ENCODE measurements at regions not wholly inside any gene's neighbourhood (a gene's known extent, or its start where the extent isn't known, plus 50 kb on each side); places are given as distances from the start of the nearest gene placed in this dataset.

- Histone ChIP-seq H3K4me2 (ENCODE audit: control insufficient read depth, extremely low read depth, insufficient read depth, low read depth, low read length) (no peak overlapping the region), H3K4me1 (ENCODE audit: control insufficient read depth, extremely low read depth, insufficient read depth, low read length) (no peaks in the 10 kb centered on the region), H3K4me3 (ENCODE audit: control insufficient read depth in 2 of 3, extremely low read depth in 1 of 3, insufficient read depth in 2 of 3, low read depth in 1 of 3, low read length in 3 of 3) (no peak overlapping the region), H2AFZ (ENCODE audit: control insufficient read depth, low read length) (no peak overlapping the region), H3K27ac (ENCODE audit: control insufficient read depth, insufficient read depth, low read length) (no peak overlapping the region), H3K9ac (ENCODE audit: control insufficient read depth, extremely low read depth, insufficient read depth, low read length) (no peak overlapping the region), H3K36me3 (ENCODE audit: control insufficient read depth in 2 of 2, extremely low read depth in 1 of 2, insufficient read depth in 2 of 2, low read length in 2 of 2) (no peaks in the 10 kb centered on the region), H3K9me1 (ENCODE audit: control insufficient read depth, extremely low read depth, insufficient read depth, low read length) (no peaks in the 10 kb centered on the region), H3K79me2 (ENCODE audit: control insufficient read depth, insufficient read depth, low read length) (no peaks in the 10 kb centered on the region), H4K20me1 (ENCODE audit: control insufficient read depth, extremely low read depth, insufficient read depth, low read length) (no peaks in the 10 kb centered on the region), H3K9me3 (ENCODE audit: control insufficient read depth, low read depth, low read length) (no peaks in the 10 kb centered on the region), H3K27me3 (ENCODE audit: control insufficient read depth, extremely low read depth, insufficient read depth, low read length) (no peaks in the 10 kb centered on the region)
- no peak for DNase-seq (ENCODE audit: low read depth, low spot score)
- dilution Hi-C loops (cut with MboI; ENCODE audit: extremely low pct_ligation_motif_present, low sequenced_read_pairs), result no loop called here
- no peak for TF ChIP-seq CTCF (optimal IDR thresholded peaks at IDR 0.05 in 1 of 3, IDR thresholded peaks at IDR 0.05 in 1 of 3, conservative IDR thresholded peaks at IDR 0.05 in 1 of 3; ENCODE audit: extremely low read depth in 1 of 3, insufficient read depth in 2 of 3, low read length in 3 of 3)
- TF ChIP-seq EZH2 (IDR thresholded peaks at IDR 0.05; ENCODE audit: low read length), result no peak
- no peak for FAIRE-seq
These were observed 509.3 kb upstream of the NUDT12 start for GRCh38 chr5:104071887-104072286.

GRCh38 chr5:104062621-104063377 is 500.2 kb upstream of the NUDT12 start:
- Histone ChIP-seq H3K9ac (ENCODE audit: control insufficient read depth, extremely low read depth, insufficient read depth, low read length) (no peak overlapping the region), H3K4me1 (ENCODE audit: control insufficient read depth, extremely low read depth, insufficient read depth, low read length) (no peaks in the 10 kb centered on the region), H3K4me2 (ENCODE audit: control insufficient read depth, extremely low read depth, insufficient read depth, low read depth, low read length) (no peak overlapping the region), H3K27me3 (ENCODE audit: control insufficient read depth, extremely low read depth, insufficient read depth, low read length) (no peaks in the 10 kb centered on the region), H2AFZ (ENCODE audit: control insufficient read depth, low read length) (no peak overlapping the region), H3K9me3 (ENCODE audit: control insufficient read depth, low read depth, low read length) (no peaks in the 10 kb centered on the region), H3K79me2 (ENCODE audit: control insufficient read depth, insufficient read depth, low read length) (no peaks in the 10 kb centered on the region), H3K27ac (ENCODE audit: control insufficient read depth, insufficient read depth, low read length) (no peak overlapping the region), H3K9me1 (ENCODE audit: control insufficient read depth, extremely low read depth, insufficient read depth, low read length) (no peaks in the 10 kb centered on the region), H3K4me3 (ENCODE audit: control insufficient read depth in 2 of 3, extremely low read depth in 1 of 3, insufficient read depth in 2 of 3, low read depth in 1 of 3, low read length in 3 of 3) (no peak overlapping the region), H3K36me3 (ENCODE audit: control insufficient read depth in 2 of 2, extremely low read depth in 1 of 2, insufficient read depth in 2 of 2, low read length in 2 of 2) (no peaks in the 10 kb centered on the region), H4K20me1 (ENCODE audit: control insufficient read depth, extremely low read depth, insufficient read depth, low read length) (no peaks in the 10 kb centered on the region)
- FAIRE-seq (no peak), DNase-seq (ENCODE audit: low read depth, low spot score) (no peak)
- TF ChIP-seq CTCF (optimal IDR thresholded peaks at IDR 0.05 in 1 of 3, IDR thresholded peaks at IDR 0.05 in 1 of 3, conservative IDR thresholded peaks at IDR 0.05 in 1 of 3; ENCODE audit: extremely low read depth in 1 of 3, insufficient read depth in 2 of 3, low read length in 3 of 3) (no peak), EZH2 (IDR thresholded peaks at IDR 0.05; ENCODE audit: low read length) (no peak)
- dilution Hi-C loops (cut with MboI; ENCODE audit: extremely low pct_ligation_motif_present, low sequenced_read_pairs), result no loop called here
